ENCODE measurements at regions not wholly inside any gene's neighbourhood (a gene's known extent, or its start where the extent isn't known, plus 50 kb on each side); places are given as distances from the start of the nearest gene placed in this dataset.

- no peak for DNase-seq (ENCODE audit: low read depth in 1 of 2, low spot score in 2 of 2)
- no peak overlapping the region for H3K4me3 ChIP-seq
- H3K27ac ChIP-seq = no peak overlapping the region
- H3K36me3 ChIP-seq = no peaks in the 10 kb centered on the region
- H3K4me1 ChIP-seq (replicated peaks) = no peaks in the 10 kb centered on the region
- no peaks in the 10 kb centered on the region for H3K9me3 ChIP-seq (replicated peaks)
- no peaks in the 10 kb centered on the region for H3K27me3 ChIP-seq (replicated peaks)
Observed at GRCh38 chr9:103372828-103373227, 377.7 kb downstream of the CYLC2 start.

- Histone ChIP-seq H3K9me3 (replicated peaks) (no peaks in the 10 kb centered on the region; the same call in 1 of the 2 replicates), H3K27ac (no peak overlapping the region), H3K36me3 (no peaks in the 10 kb centered on the region), H3K27me3 (replicated peaks) (no peaks in the 10 kb centered on the region), H3K4me3 (no peak overlapping the region), H3K4me1 (replicated peaks) (no peaks in the 10 kb centered on the region)
- no peak for DNase-seq (ENCODE audit: low read depth in 1 of 2, low spot score in 2 of 2)
Observed at GRCh38 chr9:103377667-103378066, 382.5 kb downstream of the CYLC2 start.

- Histone ChIP-seq H3K9me3 (replicated peaks) (0 out of 2 replicates have a peak, but pooled peaks cover 3% of the 10 kb centered on the region), H3K27ac (no peak overlapping the region), H3K4me1 (replicated peaks) (no peaks in the 10 kb centered on the region), H3K4me3 (no peak overlapping the region), H3K27me3 (replicated peaks) (no peaks in the 10 kb centered on the region), H3K36me3 (no peaks in the 10 kb centered on the region)
- DNase-seq (ENCODE audit: low read depth in 1 of 2, low spot score in 2 of 2) = no peak
Observed at GRCh38 chr9:103397868-103398600, 402.9 kb downstream of the CYLC2 start.

GRCh38 chr9:103399535-103399934 lies 404.4 kb downstream of the CYLC2 start:
- H3K36me3 ChIP-seq = no peaks in the 10 kb centered on the region
- no peak for DNase-seq (ENCODE audit: low read depth in 1 of 2, low spot score in 2 of 2)
- no peak overlapping the region for H3K27ac ChIP-seq
- no peak overlapping the region for H3K4me3 ChIP-seq
- H3K9me3 ChIP-seq (replicated peaks) = 0 out of 2 replicates have a peak, but pooled peaks cover 3% of the 10 kb centered on the region
- H3K27me3 ChIP-seq (replicated peaks) = no peaks in the 10 kb centered on the region
- no peaks in the 10 kb centered on the region for H3K4me1 ChIP-seq (replicated peaks)

GRCh38 chr9:103407260-103407659 lies 412.1 kb downstream of the CYLC2 start:
- Histone ChIP-seq H3K27me3 (replicated peaks) (no peaks in the 10 kb centered on the region), H3K27ac (no peak overlapping the region), H3K9me3 (replicated peaks) (no peaks in the 10 kb centered on the region), H3K36me3 (no peaks in the 10 kb centered on the region), H3K4me1 (replicated peaks) (no peaks in the 10 kb centered on the region), H3K4me3 (no peak overlapping the region)
- no peak for DNase-seq (ENCODE audit: low read depth in 1 of 2, low spot score in 2 of 2)

- Histone ChIP-seq H3K4me1 (replicated peaks) (no peaks in the 10 kb centered on the region), H3K36me3 (no peaks in the 10 kb centered on the region), H3K27me3 (replicated peaks) (no peaks in the 10 kb centered on the region), H3K9me3 (replicated peaks) (no peaks in the 10 kb centered on the region), H3K4me3 (no peak overlapping the region), H3K27ac (no peak overlapping the region)
- no peak for DNase-seq (ENCODE audit: low read depth in 1 of 2, low spot score in 2 of 2)
Observed at GRCh38 chr9:103410059-103410458, 414.9 kb downstream of the CYLC2 start.

- H3K27me3 ChIP-seq (replicated peaks) = no peaks in the 10 kb centered on the region
- H3K9me3 ChIP-seq (replicated peaks) = no peaks in the 10 kb centered on the region
- H3K4me1 ChIP-seq (replicated peaks) = no peaks in the 10 kb centered on the region
- no peak overlapping the region for H3K27ac ChIP-seq
- H3K36me3 ChIP-seq = no peaks in the 10 kb centered on the region
- no peak for DNase-seq (ENCODE audit: low read depth in 1 of 2, low spot score in 2 of 2)
- no peak overlapping the region for H3K4me3 ChIP-seq
Observed at GRCh38 chr9:103427696-103428095, 432.6 kb downstream of the CYLC2 start.

- no peaks in the 10 kb centered on the region for H3K9me3 ChIP-seq (replicated peaks)
- H3K36me3 ChIP-seq = no peaks in the 10 kb centered on the region
- no peak overlapping the region for H3K27ac ChIP-seq
- H3K4me3 ChIP-seq = no peak overlapping the region
- no peaks in the 10 kb centered on the region for H3K27me3 ChIP-seq (replicated peaks)
- H3K4me1 ChIP-seq (replicated peaks) = no peaks in the 10 kb centered on the region
- no peak for DNase-seq (ENCODE audit: low read depth in 1 of 2, low spot score in 2 of 2)
Observed at GRCh38 chr9:103430469-103430868, 435.3 kb downstream of the CYLC2 start.

- no peak for DNase-seq (ENCODE audit: low read depth in 1 of 2, low spot score in 2 of 2)
Observed at GRCh38 chr9:103431809-103432208, 436.7 kb downstream of the CYLC2 start.

GRCh38 chr9:103444176-103444575 lies 449.0 kb downstream of the CYLC2 start:
- no peaks in the 10 kb centered on the region for H3K27me3 ChIP-seq (replicated peaks)
- DNase-seq (ENCODE audit: low read depth in 1 of 2, low spot score in 2 of 2) = no peak
- no peak overlapping the region for H3K4me3 ChIP-seq
- no peaks in the 10 kb centered on the region for H3K9me3 ChIP-seq (replicated peaks)
- H3K36me3 ChIP-seq = no peaks in the 10 kb centered on the region
- H3K4me1 ChIP-seq (replicated peaks) = no peaks in the 10 kb centered on the region
- no peak overlapping the region for H3K27ac ChIP-seq

More at GRCh38 chr9:103431809-103432208, 436.7 kb downstream of the CYLC2 start:
- H3K27ac ChIP-seq = no peak overlapping the region
- H3K9me3 ChIP-seq (replicated peaks) = no peaks in the 10 kb centered on the region
- H3K4me1 ChIP-seq (replicated peaks) = no peaks in the 10 kb centered on the region
- H3K27me3 ChIP-seq (replicated peaks) = no peaks in the 10 kb centered on the region
- H3K4me3 ChIP-seq = no peak overlapping the region
- H3K36me3 ChIP-seq = no peaks in the 10 kb centered on the region

GRCh38 chr9:103458826-103459225 lies 463.7 kb downstream of the CYLC2 start:
- Histone ChIP-seq H3K4me3 (no peak overlapping the region), H3K27ac (no peak overlapping the region), H3K4me1 (replicated peaks) (no peaks in the 10 kb centered on the region), H3K36me3 (no peaks in the 10 kb centered on the region), H3K9me3 (replicated peaks) (0 out of 2 replicates have a peak, but pooled peaks cover 2% of the 10 kb centered on the region), H3K27me3 (replicated peaks) (no peaks in the 10 kb centered on the region)
- DNase-seq (ENCODE audit: low read depth in 1 of 2, low spot score in 2 of 2) = no peak

- no peaks in the 10 kb centered on the region for H3K4me1 ChIP-seq (replicated peaks)
- DNase-seq (ENCODE audit: low read depth in 1 of 2, low spot score in 2 of 2) = no peak
- H3K36me3 ChIP-seq = no peaks in the 10 kb centered on the region
- H3K27me3 ChIP-seq (replicated peaks) = no peaks in the 10 kb centered on the region
- 0 out of 2 replicates have a peak, but pooled peaks cover 4% of the 10 kb centered on the region for H3K9me3 ChIP-seq (replicated peaks)
- H3K27ac ChIP-seq = no peak overlapping the region
- H3K4me3 ChIP-seq = no peak overlapping the region
Observed at GRCh38 chr9:103471241-103471640, 476.1 kb downstream of the CYLC2 start.

- DNase-seq (ENCODE audit: low read depth in 1 of 2, low spot score in 2 of 2) = no peak
- no peaks in the 10 kb centered on the region for H3K27me3 ChIP-seq (replicated peaks)
- H3K4me3 ChIP-seq = no peak overlapping the region
- no peaks in the 10 kb centered on the region for H3K4me1 ChIP-seq (replicated peaks)
- H3K9me3 ChIP-seq (replicated peaks) = 0 out of 2 replicates have a peak, but pooled peaks cover 7% of the 10 kb centered on the region
- H3K27ac ChIP-seq = no peak overlapping the region
- H3K36me3 ChIP-seq = no peaks in the 10 kb centered on the region
Observed at GRCh38 chr9:103474156-103474555, 479.0 kb downstream of the CYLC2 start.

- no peaks in the 10 kb centered on the region for H3K36me3 ChIP-seq
- DNase-seq (ENCODE audit: low read depth in 1 of 2, low spot score in 2 of 2) = no peak
- no peak overlapping the region for H3K27ac ChIP-seq
- H3K4me1 ChIP-seq (replicated peaks) = no peaks in the 10 kb centered on the region
- H3K4me3 ChIP-seq = no peak overlapping the region
- no peaks in the 10 kb centered on the region for H3K9me3 ChIP-seq (replicated peaks)
- H3K27me3 ChIP-seq (replicated peaks) = no peaks in the 10 kb centered on the region
Observed at GRCh38 chr9:103483471-103484096, 488.5 kb downstream of the CYLC2 start.

All from SJSA1 (cell line).